ENCODE measurements at regions not wholly inside any gene's neighbourhood (a gene's known extent, or its start where the extent isn't known, plus 50 kb on each side); places are given as distances from the start of the nearest gene placed in this dataset.

DNA sequence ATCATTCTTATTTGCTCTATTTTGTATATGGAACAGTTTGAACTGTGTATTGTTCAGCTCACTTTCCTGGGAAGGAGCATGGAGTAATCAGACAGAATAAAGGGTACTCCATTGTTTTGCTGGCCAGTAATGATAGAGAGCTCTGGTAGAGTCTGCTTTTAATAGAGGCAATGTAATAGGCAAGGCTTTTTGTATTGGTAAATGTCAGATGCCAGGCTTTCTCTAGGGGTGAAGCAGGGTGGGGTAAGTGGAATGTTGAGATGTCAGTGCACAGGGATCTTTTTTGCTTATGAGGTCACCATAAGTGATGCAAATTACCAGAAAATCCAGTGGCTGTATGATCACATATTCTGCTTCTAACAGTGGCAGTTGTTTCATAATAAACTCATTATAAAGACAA is 1088.3 kb upstream of the SORCS1 start:
- H3K27me3 ChIP-seq (ENCODE audit: control insufficient read depth in 1 of 2, insufficient read depth in 2 of 2, low read length in 2 of 2): no peaks in the 10 kb centered on the region
- peaks cover 4 to 16% of the 10 kb centered on the region in 2 donors for H3K9me3 ChIP-seq (ENCODE audit: control insufficient read depth in 1 of 2, low read length in 2 of 2)
- H3K36me3 ChIP-seq (ENCODE audit: control insufficient read depth in 1 of 2, insufficient read depth in 2 of 2, low read length in 2 of 2): no peaks in the 10 kb centered on the region
- H3K4me1 ChIP-seq (ENCODE audit: control insufficient read depth in 1 of 2, insufficient read depth in 2 of 2, low read length in 2 of 2): no peaks in the 10 kb centered on the region
- H3K4me3 ChIP-seq (ENCODE audit: low read depth in 1 of 2, low read length in 2 of 2): no peak overlapping the region
- H3K9ac ChIP-seq (ENCODE audit: low read depth in 1 of 2, low read length in 2 of 2): no peak overlapping the region
- no peak overlapping the region for H3K27ac ChIP-seq (ENCODE audit: low read depth, low read length)

GRCh38 chr10:108250936-108251620 is 1086.6 kb upstream of the SORCS1 start:
- no peak overlapping the region for H3K9ac ChIP-seq (ENCODE audit: low read depth in 1 of 2, low read length in 2 of 2)
- H3K4me1 ChIP-seq (ENCODE audit: control insufficient read depth in 1 of 2, insufficient read depth in 2 of 2, low read length in 2 of 2): no peaks in the 10 kb centered on the region
- no peaks in the 10 kb centered on the region for H3K36me3 ChIP-seq (ENCODE audit: control insufficient read depth in 1 of 2, insufficient read depth in 2 of 2, low read length in 2 of 2)
- H3K27ac ChIP-seq (ENCODE audit: low read depth, low read length): no peak overlapping the region
- H3K27me3 ChIP-seq (ENCODE audit: control insufficient read depth in 1 of 2, insufficient read depth in 2 of 2, low read length in 2 of 2): no peaks in the 10 kb centered on the region
- H3K9me3 ChIP-seq (ENCODE audit: control insufficient read depth in 1 of 2, low read length in 2 of 2): peaks cover 7 to 16% of the 10 kb centered on the region in 2 donors
- no peak overlapping the region for H3K4me3 ChIP-seq (ENCODE audit: low read depth in 1 of 2, low read length in 2 of 2)

GRCh38 chr10:108249940-108250339 is 1085.4 kb upstream of the SORCS1 start:
- Histone ChIP-seq H3K27me3 (ENCODE audit: control insufficient read depth in 1 of 2, insufficient read depth in 2 of 2, low read length in 2 of 2) (no peaks in the 10 kb centered on the region), H3K27ac (ENCODE audit: low read depth, low read length) (no peak overlapping the region), H3K9me3 (ENCODE audit: control insufficient read depth in 1 of 2, low read length in 2 of 2) (peaks cover 11 to 22% of the 10 kb centered on the region in 2 donors), H3K4me1 (ENCODE audit: control insufficient read depth in 1 of 2, insufficient read depth in 2 of 2, low read length in 2 of 2) (no peaks in the 10 kb centered on the region), H3K4me3 (ENCODE audit: low read depth in 1 of 2, low read length in 2 of 2) (no peak overlapping the region), H3K36me3 (ENCODE audit: control insufficient read depth in 1 of 2, insufficient read depth in 2 of 2, low read length in 2 of 2) (no peaks in the 10 kb centered on the region), H3K9ac (ENCODE audit: low read depth in 1 of 2, low read length in 2 of 2) (no peak overlapping the region)

- Histone ChIP-seq H3K27ac (ENCODE audit: low read depth, low read length) (no peak overlapping the region), H3K4me1 (ENCODE audit: control insufficient read depth in 1 of 2, insufficient read depth in 2 of 2, low read length in 2 of 2) (no peaks in the 10 kb centered on the region), H3K9me3 (ENCODE audit: control insufficient read depth in 1 of 2, low read length in 2 of 2) (peaks cover 11 to 22% of the 10 kb centered on the region in 2 donors), H3K27me3 (ENCODE audit: control insufficient read depth in 1 of 2, insufficient read depth in 2 of 2, low read length in 2 of 2) (no peaks in the 10 kb centered on the region), H3K9ac (ENCODE audit: low read depth in 1 of 2, low read length in 2 of 2) (no peak overlapping the region), H3K4me3 (ENCODE audit: low read depth in 1 of 2, low read length in 2 of 2) (no peak overlapping the region), H3K36me3 (ENCODE audit: control insufficient read depth in 1 of 2, insufficient read depth in 2 of 2, low read length in 2 of 2) (no peaks in the 10 kb centered on the region)
These were observed 1080.1 kb upstream of the SORCS1 start for GRCh38 chr10:108244443-108245228.

DNA sequence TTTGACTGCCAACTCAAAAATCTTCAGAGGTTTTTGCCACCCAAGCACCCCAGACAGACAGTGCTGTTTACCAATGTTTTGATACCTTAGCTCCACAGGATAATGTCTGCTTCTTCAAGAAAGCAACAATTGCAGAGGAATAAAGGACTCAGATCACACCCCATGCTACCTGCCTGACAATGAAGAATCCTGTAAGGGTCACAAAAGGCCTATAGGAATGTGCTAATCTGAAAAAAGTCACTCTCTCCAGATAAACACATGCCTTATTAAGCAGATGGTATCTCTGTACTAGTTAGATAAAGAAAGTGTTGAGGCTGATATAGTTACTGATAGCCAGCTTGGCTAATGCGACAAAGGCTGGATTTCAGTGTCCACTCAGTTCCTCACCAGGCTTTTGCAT is 1076.7 kb upstream of the SORCS1 start:
- H3K4me1 ChIP-seq (ENCODE audit: control insufficient read depth in 1 of 2, insufficient read depth in 2 of 2, low read length in 2 of 2): no peaks in the 10 kb centered on the region
- no peaks in the 10 kb centered on the region for H3K36me3 ChIP-seq (ENCODE audit: control insufficient read depth in 1 of 2, insufficient read depth in 2 of 2, low read length in 2 of 2)
- H3K27ac ChIP-seq (ENCODE audit: low read depth, low read length): no peak overlapping the region
- H3K9ac ChIP-seq (ENCODE audit: low read depth in 1 of 2, low read length in 2 of 2): no peak overlapping the region
- H3K9me3 ChIP-seq (ENCODE audit: control insufficient read depth in 1 of 2, low read length in 2 of 2): peaks cover 9 to 11% of the 10 kb centered on the region in 2 donors
- H3K4me3 ChIP-seq (ENCODE audit: low read depth in 1 of 2, low read length in 2 of 2): no peak overlapping the region
- no peaks in the 10 kb centered on the region for H3K27me3 ChIP-seq (ENCODE audit: control insufficient read depth in 1 of 2, insufficient read depth in 2 of 2, low read length in 2 of 2)

- Histone ChIP-seq H3K9me3 (ENCODE audit: control insufficient read depth in 1 of 2, low read length in 2 of 2) (no peaks in the 10 kb centered on the region), H3K27ac (ENCODE audit: low read depth, low read length) (no peak overlapping the region), H3K4me1 (ENCODE audit: control insufficient read depth in 1 of 2, insufficient read depth in 2 of 2, low read length in 2 of 2) (no peaks in the 10 kb centered on the region), H3K4me3 (ENCODE audit: low read depth in 1 of 2, low read length in 2 of 2) (no peak overlapping the region), H3K9ac (ENCODE audit: low read depth in 1 of 2, low read length in 2 of 2) (no peak overlapping the region), H3K36me3 (ENCODE audit: control insufficient read depth in 1 of 2, insufficient read depth in 2 of 2, low read length in 2 of 2) (no peaks in the 10 kb centered on the region), H3K27me3 (ENCODE audit: control insufficient read depth in 1 of 2, insufficient read depth in 2 of 2, low read length in 2 of 2) (no peaks in the 10 kb centered on the region)
These were observed 1073.8 kb upstream of the SORCS1 start for GRCh38 chr10:108238261-108238660.

DNA sequence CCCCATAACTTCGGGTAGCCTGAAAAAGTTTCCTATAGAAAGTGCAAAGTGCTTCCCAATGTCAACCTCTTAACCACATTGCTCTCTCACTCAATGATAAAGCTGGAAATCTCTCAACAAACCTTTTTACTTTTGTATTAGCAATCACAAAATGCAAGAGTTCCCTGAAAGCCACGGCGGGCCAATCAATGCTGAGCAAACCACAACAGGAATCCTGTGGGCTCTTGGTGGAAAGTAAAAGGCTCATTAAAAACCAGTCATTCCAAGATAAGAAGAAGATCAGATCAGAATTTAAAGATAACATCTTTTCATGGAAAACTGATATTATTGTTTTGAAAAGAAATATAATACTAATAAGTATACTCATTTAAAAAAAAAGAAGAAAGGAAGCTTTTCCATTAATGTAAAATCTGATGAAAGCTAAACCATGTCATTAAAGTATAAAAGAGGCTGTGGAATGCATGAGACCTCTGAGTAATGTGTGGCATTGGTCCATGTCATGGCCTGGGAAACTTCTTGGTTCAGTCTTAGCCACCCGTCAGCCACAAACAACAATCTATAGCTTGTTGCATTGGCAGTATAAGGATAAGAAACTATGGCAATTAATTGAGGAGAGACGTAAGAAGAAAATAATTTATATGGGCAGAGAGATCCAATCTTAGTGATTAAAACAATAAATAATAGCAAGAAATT is 1066.1 kb upstream of the SORCS1 start:
- Histone ChIP-seq H3K27me3 (ENCODE audit: control insufficient read depth in 1 of 2, insufficient read depth in 2 of 2, low read length in 2 of 2) (no peaks in the 10 kb centered on the region), H3K27ac (ENCODE audit: low read depth, low read length) (no peak overlapping the region), H3K4me1 (ENCODE audit: control insufficient read depth in 1 of 2, insufficient read depth in 2 of 2, low read length in 2 of 2) (no peaks in the 10 kb centered on the region), H3K9me3 (ENCODE audit: control insufficient read depth in 1 of 2, low read length in 2 of 2) (peaks cover 0 to 6% of the 10 kb centered on the region in 2 donors), H3K36me3 (ENCODE audit: control insufficient read depth in 1 of 2, insufficient read depth in 2 of 2, low read length in 2 of 2) (no peaks in the 10 kb centered on the region), H3K9ac (ENCODE audit: low read depth in 1 of 2, low read length in 2 of 2) (no peak overlapping the region), H3K4me3 (ENCODE audit: low read depth in 1 of 2, low read length in 2 of 2) (no peak overlapping the region)

- no peaks in the 10 kb centered on the region for H3K4me1 ChIP-seq (ENCODE audit: control insufficient read depth in 1 of 2, insufficient read depth in 2 of 2, low read length in 2 of 2)
- H3K4me3 ChIP-seq (ENCODE audit: low read depth in 1 of 2, low read length in 2 of 2): no peak overlapping the region
- no peaks in the 10 kb centered on the region for H3K36me3 ChIP-seq (ENCODE audit: control insufficient read depth in 1 of 2, insufficient read depth in 2 of 2, low read length in 2 of 2)
- peaks cover 0 to 4% of the 10 kb centered on the region in 2 donors for H3K9me3 ChIP-seq (ENCODE audit: control insufficient read depth in 1 of 2, low read length in 2 of 2)
- H3K27me3 ChIP-seq (ENCODE audit: control insufficient read depth in 1 of 2, insufficient read depth in 2 of 2, low read length in 2 of 2): no peaks in the 10 kb centered on the region
- H3K27ac ChIP-seq (ENCODE audit: low read depth, low read length): no peak overlapping the region
- no peak overlapping the region for H3K9ac ChIP-seq (ENCODE audit: low read depth in 1 of 2, low read length in 2 of 2)
These were observed 1044.2 kb upstream of the SORCS1 start for GRCh38 chr10:108208732-108209131.

GRCh38 chr10:108208038-108208437 is 1043.5 kb upstream of the SORCS1 start:
- no peak overlapping the region for H3K4me3 ChIP-seq (ENCODE audit: low read depth in 1 of 2, low read length in 2 of 2)
- H3K27ac ChIP-seq (ENCODE audit: low read depth, low read length): no peak overlapping the region
- no peak overlapping the region for H3K9ac ChIP-seq (ENCODE audit: low read depth in 1 of 2, low read length in 2 of 2)
- no peaks in the 10 kb centered on the region for H3K36me3 ChIP-seq (ENCODE audit: control insufficient read depth in 1 of 2, insufficient read depth in 2 of 2, low read length in 2 of 2)
- H3K9me3 ChIP-seq (ENCODE audit: control insufficient read depth in 1 of 2, low read length in 2 of 2): peaks cover 0 to 4% of the 10 kb centered on the region in 2 donors
- no peaks in the 10 kb centered on the region for H3K27me3 ChIP-seq (ENCODE audit: control insufficient read depth in 1 of 2, insufficient read depth in 2 of 2, low read length in 2 of 2)
- H3K4me1 ChIP-seq (ENCODE audit: control insufficient read depth in 1 of 2, insufficient read depth in 2 of 2, low read length in 2 of 2): no peaks in the 10 kb centered on the region

All from duodenal mucosa (tissue), 2 donors.